Loucy (cell line): ENCODE measurements at regions not wholly inside any gene's neighbourhood (a gene's known extent, or its start where the extent isn't known, plus 50 kb on each side); places are given as distances from the start of the nearest gene placed in this dataset.

Experiments
- H2AFZ ChIP-seq: fragments of 200-600 bp; sonication (generic); 2 replicates; pipeline ENCODE4 v1.6.0; 2016; ENCODE audit warnings: antibody characterized with exemption, mild to moderate bottlenecking, low read length, moderate library complexity
- H3F3A ChIP-seq: fragments of 200-600 bp; 2 replicates; pipeline ENCODE4 v1.6.0; 2016; ENCODE audit warnings: antibody characterized with exemption, low read depth, mild to moderate bottlenecking
- H3K27me3 ChIP-seq: fragments of 200-600 bp; sonication (generic); 2 replicates; pipeline ENCODE4 v1.6.1; 2014; ENCODE audit warnings: low read length, mild to moderate bottlenecking; ENCODE audit not compliant: insufficient read depth, poor library complexity, severe bottlenecking
- H3K36me3 ChIP-seq: fragments of 200-600 bp; sonication (generic); 2 replicates; pipeline ENCODE4 v1.6.1; 2016; ENCODE audit warnings: low read length; ENCODE audit not compliant: insufficient read depth
- H3K4me1 ChIP-seq: fragments of 200-600 bp; sonication (generic); 2 replicates; pipeline ENCODE4 v1.5.1; 2014; ENCODE audit warnings: low read length, mild to moderate bottlenecking; ENCODE audit not compliant: insufficient read depth, poor library complexity, severe bottlenecking
- H3K4me2 ChIP-seq: fragments of 200-600 bp; sonication (generic); 2 replicates; pipeline ENCODE4 v1.6.0; 2014; ENCODE audit warnings: antibody characterized with exemption, low read length, low read depth, mild to moderate bottlenecking; ENCODE audit not compliant: poor library complexity, severe bottlenecking
- H3K4me3 ChIP-seq: fragments of 200-600 bp; sonication (generic); 2 replicates; pipeline ENCODE4 v1.5.1; 2014; ENCODE audit warnings: low read length, mild to moderate bottlenecking, mixed read lengths; ENCODE audit not compliant: poor library complexity, severe bottlenecking
- H3K79me2 ChIP-seq: fragments of 200-600 bp; sonication (generic); 2 replicates; pipeline ENCODE4 v1.6.1; 2014; ENCODE audit warnings: low read length; ENCODE audit not compliant: insufficient read depth
- H3K9ac ChIP-seq: fragments of 200-600 bp; sonication (generic); 2 replicates; pipeline ENCODE4 v1.6.0; 2014; ENCODE audit warnings: mild to moderate bottlenecking, low read depth, low read length, moderate library complexity; ENCODE audit not compliant: poor library complexity, severe bottlenecking
- H3K9me2 ChIP-seq: fragments of 200-600 bp; sonication (generic); replicated peaks from 2 replicates; pipeline ENCODE4 v1.6.1; 2016; ENCODE audit warnings: low read depth, low read length, mixed read lengths
- H3K9me3 ChIP-seq: fragments of 200-600 bp; sonication (generic); 2 replicates; pipeline ENCODE4 v1.6.1; 2014; ENCODE audit warnings: mild to moderate bottlenecking, antibody characterized with exemption, low read length, low read depth; ENCODE audit not compliant: insufficient read depth
- H4K20me1 ChIP-seq: fragments of 200-600 bp; sonication (generic); 2 replicates; pipeline ENCODE4 v1.6.0; 2014; ENCODE audit warnings: antibody characterized with exemption, low read length, mild to moderate bottlenecking; ENCODE audit not compliant: insufficient read depth, poor library complexity, severe bottlenecking
- CTCF ChIP-seq: fragments of 200-600 bp; sonication (generic); conservative IDR thresholded peaks from 2 replicates; pipeline ENCODE4 v1.5.1; 2014; ENCODE audit warnings: mild to moderate bottlenecking, antibody characterized with exemption, low read length
- EZH2phosphoT487 ChIP-seq: fragments of 200-600 bp; IDR thresholded peaks from 2 replicates; pipeline ENCODE4 v1.6.1; 2018; ENCODE audit warnings: antibody characterized with exemption, mild to moderate bottlenecking, moderate library complexity, borderline replicate concordance

DNA sequence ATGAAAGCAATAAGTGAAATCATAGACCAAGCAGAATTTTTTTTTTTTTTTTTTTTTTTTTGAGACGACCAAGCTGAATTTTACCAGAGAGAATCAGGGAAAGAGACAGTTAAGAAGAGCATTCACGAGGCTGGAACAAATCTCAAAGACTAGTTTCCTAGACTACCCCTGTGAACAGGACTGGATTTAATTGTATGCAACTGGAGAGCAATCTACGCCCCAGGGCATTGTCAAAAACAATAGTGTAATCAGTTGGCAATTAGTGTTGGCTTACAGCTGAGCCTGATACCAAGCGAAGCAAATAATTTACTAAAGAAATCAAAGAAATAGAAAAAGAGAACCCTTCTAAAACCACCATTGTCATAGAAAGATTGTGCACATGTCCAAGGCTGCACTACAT is 232.9 kb upstream of the CPNE8 start:
- Histone ChIP-seq H3K4me2 (no peak overlapping the region), H3K9ac (no peak overlapping the region), H3K9me3 (no peaks in the 10 kb centered on the region), H3K27me3 (no peaks in the 10 kb centered on the region), H3K4me1 (no peaks in the 10 kb centered on the region), H3K9me2 (no peaks in the 10 kb centered on the region), H4K20me1 (no peaks in the 10 kb centered on the region), H3K4me3 (no peak overlapping the region), H3F3A (no peaks in the 10 kb centered on the region), H2AFZ (no peak overlapping the region), H3K79me2 (no peaks in the 10 kb centered on the region), H3K36me3 (no peaks in the 10 kb centered on the region)
- no peak for TF ChIP-seq CTCF

- no peaks in the 10 kb centered on the region for H3K36me3 ChIP-seq
- H3K9me2 ChIP-seq: no peaks in the 10 kb centered on the region
- H4K20me1 ChIP-seq: no peaks in the 10 kb centered on the region
- peaks cover 4% of the 10 kb centered on the region; the same call in 1 of the 2 replicates for H3K9me3 ChIP-seq
- H3K9ac ChIP-seq: no peak overlapping the region
- H3K4me1 ChIP-seq: no peaks in the 10 kb centered on the region
- no peaks in the 10 kb centered on the region for H3K79me2 ChIP-seq
- no peak overlapping the region for H3K4me3 ChIP-seq
- no peaks in the 10 kb centered on the region for H3K27me3 ChIP-seq
- TF ChIP-seq EZH2phosphoT487: no peak
- no peak for TF ChIP-seq CTCF
- H3F3A ChIP-seq: no peaks in the 10 kb centered on the region
- no peak overlapping the region for H2AFZ ChIP-seq
- H3K4me2 ChIP-seq: no peak overlapping the region
Measured at GRCh38 chr12:39127401-39127800, 222.0 kb upstream of the CPNE8 start.

- TF ChIP-seq EZH2phosphoT487: no peak
- no peak for TF ChIP-seq CTCF
- H3K79me2 ChIP-seq: no peaks in the 10 kb centered on the region
- H3K9ac ChIP-seq: no peak overlapping the region
- no peak overlapping the region for H3K4me2 ChIP-seq
- no peaks in the 10 kb centered on the region for H3K9me2 ChIP-seq
- peaks cover 4% of the 10 kb centered on the region; the same call in 1 of the 2 replicates for H3K9me3 ChIP-seq
- no peaks in the 10 kb centered on the region for H3K4me1 ChIP-seq
- no peak overlapping the region for H2AFZ ChIP-seq
- no peak overlapping the region for H3K4me3 ChIP-seq
- no peaks in the 10 kb centered on the region for H3K36me3 ChIP-seq
- no peaks in the 10 kb centered on the region for H3K27me3 ChIP-seq
- H3F3A ChIP-seq: no peaks in the 10 kb centered on the region
- no peaks in the 10 kb centered on the region for H4K20me1 ChIP-seq
Measured at GRCh38 chr12:39125566-39125965, 220.2 kb upstream of the CPNE8 start.
